Stomach (tissue), 8 donors: ENCODE measurements at regions not wholly inside any gene's neighbourhood (a gene's known extent, or its start where the extent isn't known, plus 50 kb on each side); places are given as distances from the start of the nearest gene placed in this dataset.

ENCODE experiments used
- DNase-seq, 2 donors: peaks; one replicate each; pipeline versions ENCODE4 v3.0.0 to v3.0.0-alpha.2; 2013 to 2019
- H3K27ac ChIP-seq, 5 donors: fragments of 200-600 bp in 4 of 5; sonication (generic) in 4 of 5; one replicate each; pipeline ENCODE4 v1.5.1; 2013 to 2019; ENCODE audit warnings: mild to moderate bottlenecking in 1 of 5, moderate library complexity in 1 of 5
- H3K27me3 ChIP-seq, 3 donors: fragments of 200-600 bp; sonication (generic); one replicate each; pipeline ENCODE4 v1.5.1; 2017 to 2019; ENCODE audit warnings: mixed run types in 1 of 3
- H3K36me3 ChIP-seq, 4 donors: fragments of 200-600 bp; sonication (generic); 1 replicate in 3 of 4; 2 replicates in 1 of 4; pipeline ENCODE4 v1.5.1; 2016 to 2019
- H3K4me1 ChIP-seq, 4 donors: fragments of 200-600 bp; sonication (generic); one replicate each; pipeline ENCODE4 v1.5.1; 2016 to 2019
- H3K4me3 ChIP-seq, 4 donors: fragments of 200-600 bp; sonication (generic) in 3 of 4; one replicate each; pipeline ENCODE4 v1.5.1; 2016 to 2019; ENCODE audit warnings: mild to moderate bottlenecking in 1 of 4
- H3K9me3 ChIP-seq, 4 donors: fragments of 200-600 bp; sonication (generic); one replicate each; pipeline ENCODE4 v1.5.1; 2016 to 2019
- CTCF ChIP-seq, 7 experiments: fragments of 450-650 bp in 4 of 7; fragments of 200-600 bp in 3 of 7; sonication (generic) in 3 of 7; IDR thresholded peaks; one replicate each; pipeline ENCODE4 v1.5.1; 2016 to 2019; ENCODE audit warnings: antibody characterized with exemption in 7 of 7, control low read depth in 2 of 7, mild to moderate bottlenecking in 1 of 7
- EP300 ChIP-seq: sonication (generic); formaldehyde crosslinking; IDR thresholded peaks from one replicate; pipeline ENCODE4 v1.6.1; 2017; ENCODE audit warnings: antibody characterized with exemption
- POLR2A ChIP-seq, 4 donors: fragments of 450-650 bp; IDR thresholded peaks; one replicate each; pipeline ENCODE4 v1.6.1; 2016; ENCODE audit warnings: antibody characterized with exemption in 4 of 4, control low read depth in 2 of 4, mild to moderate bottlenecking in 1 of 4, moderate library complexity in 1 of 4
- POLR2AphosphoS5 ChIP-seq, 3 donors: sonication (generic); formaldehyde crosslinking; IDR thresholded peaks; one replicate each; pipeline ENCODE4 v1.6.1; 2016; ENCODE audit warnings: antibody characterized with exemption in 3 of 3
- WGBS, 5 donors: extraction: QIAGEN DNeasy Blood & Tissue Kit in 3 of 5; methylation state at CpG; one replicate each; pipeline versions ENCODE4 v1.1.5 to v1.1.7; 2013 to 2018; 5-methylcytosine and 5-hydroxymethylcytosine counted together
- intact Hi-C: fragments of 100-400 bp; cut with DNase I; formaldehyde crosslinking; loops from one replicate; pipeline ENCODE4 v1.15.1; 2023; ENCODE audit warnings: low total_unique reads
- donor health status: healthy with polysubstance abuse.
- donor health status: Bipolar disorder and iron deficiency.
- donor health status: healthy.

GRCh38 chr11:19378814-19379213 is 138.1 kb upstream of the E2F8 start:
- intact Hi-C loops = no loop called here
- 70 to 91% (median 81%) methylated on average over 2 to 4 of the region's 4 CpGs for WGBS, 5 donors
- DNase-seq = no peak
- TF ChIP-seq POLR2A (IDR thresholded peaks at IDR 0.05) (no peak), POLR2AphosphoS5 (IDR thresholded peaks at IDR 0.05) (no peak), CTCF (IDR thresholded peaks at IDR 0.05) (no peak), EP300 (no peak)
- H3K27ac ChIP-seq = no peak overlapping the region
- peaks cover 0 to 19% (median 0%) of the 10 kb centered on the region in 3 donors for H3K27me3 ChIP-seq
- H3K9me3 ChIP-seq = no peaks in the 10 kb centered on the region
- no peaks in the 10 kb centered on the region for H3K36me3 ChIP-seq
- no peaks in the 10 kb centered on the region for H3K4me1 ChIP-seq
- H3K4me3 ChIP-seq = no peak overlapping the region

GRCh38 chr11:19377881-19378280 is 137.1 kb upstream of the E2F8 start:
- Histone ChIP-seq H3K4me3 (no peak overlapping the region), H3K27me3 (peaks cover 0 to 19% (median 0%) of the 10 kb centered on the region in 3 donors), H3K4me1 (no peaks in the 10 kb centered on the region), H3K36me3 (no peaks in the 10 kb centered on the region), H3K9me3 (no peaks in the 10 kb centered on the region), H3K27ac (no peak overlapping the region)
- TF ChIP-seq CTCF (IDR thresholded peaks at IDR 0.05) = no peak
- 81 to 98% (median 95%) methylated on average over 4 of the region's 4 CpGs for WGBS, 5 donors
- no peak for DNase-seq
- intact Hi-C loops = no loop called here

- DNase-seq = no peak
- intact Hi-C loops = no loop called here
- WGBS, 5 donors = 43 to 71% (median 57%) methylated on average over 3 of the region's 3 CpGs
Observed at GRCh38 chr11:19375440-19375839, 134.7 kb upstream of the E2F8 start.

GRCh38 chr11:19374151-19374569 is 133.4 kb upstream of the E2F8 start:
- H3K27me3 ChIP-seq = no peaks in the 10 kb centered on the region
- TF ChIP-seq POLR2AphosphoS5 (IDR thresholded peaks at IDR 0.05) (no peak), EP300 (no peak), POLR2A (IDR thresholded peaks at IDR 0.05) (no peak), CTCF (IDR thresholded peaks at IDR 0.05) (no peak)
- WGBS, 5 donors = 68 to 89% (median 83%) methylated on average over 1 of the region's 1 CpG
- H3K27ac ChIP-seq = no peak overlapping the region
- DNase-seq = no peak
- no peaks in the 10 kb centered on the region for H3K9me3 ChIP-seq
- H3K4me1 ChIP-seq = peaks cover 0 to 7% (median 3%) of the 10 kb centered on the region in 4 donors
- no peak overlapping the region for H3K4me3 ChIP-seq
- intact Hi-C loops = no loop called here
- H3K36me3 ChIP-seq = no peaks in the 10 kb centered on the region

More at GRCh38 chr11:19375440-19375839, 134.7 kb upstream of the E2F8 start:
- H3K36me3 ChIP-seq = no peaks in the 10 kb centered on the region
- H3K27ac ChIP-seq = no peak overlapping the region
- H3K4me3 ChIP-seq = no peak overlapping the region
- no peak for TF ChIP-seq EP300
- no peak for TF ChIP-seq CTCF (IDR thresholded peaks at IDR 0.05)
- TF ChIP-seq POLR2A (IDR thresholded peaks at IDR 0.05) = no peak
- TF ChIP-seq POLR2AphosphoS5 (IDR thresholded peaks at IDR 0.05) = no peak
- no peaks in the 10 kb centered on the region for H3K9me3 ChIP-seq
- peaks cover 0 to under 1% (median 0%) of the 10 kb centered on the region in 3 donors for H3K27me3 ChIP-seq
- H3K4me1 ChIP-seq = peaks cover 0 to 3% (median 0%) of the 10 kb centered on the region in 4 donors
